GM21447 (cell line): ENCODE measurements at regions not wholly inside any gene's neighbourhood (a gene's known extent, or its start where the extent isn't known, plus 50 kb on each side); places are given as distances from the start of the nearest gene placed in this dataset.

ENCODE experiments used
- ATAC-seq: cut with Tn5 transposase; IDR thresholded peaks from one replicate; pipeline ENCODE4 v1.9.1; 2021; ENCODE audit not compliant: unreplicated experiment

- ATAC-seq, result no peak
These were observed 180.0 kb downstream of the MTRR start for GRCh38 chr5:8048920-8049319.

- ATAC-seq, result no peak
These were observed 181.7 kb downstream of the MTRR start for GRCh38 chr5:8050616-8051175.

GRCh38 chr5:8053270-8053669, 184.3 kb downstream of the MTRR start:
- no peak for ATAC-seq

- no peak for ATAC-seq
These were observed 188.8 kb downstream of the MTRR start for GRCh38 chr5:8057769-8058168.

GRCh38 chr5:8058616-8059190, 189.8 kb downstream of the MTRR start:
- ATAC-seq, result no peak

- no peak for ATAC-seq
These were observed 190.4 kb downstream of the MTRR start for GRCh38 chr5:8059337-8059736.

GRCh38 chr5:8060235-8060952, 191.4 kb downstream of the MTRR start:
- no peak for ATAC-seq

DNA sequence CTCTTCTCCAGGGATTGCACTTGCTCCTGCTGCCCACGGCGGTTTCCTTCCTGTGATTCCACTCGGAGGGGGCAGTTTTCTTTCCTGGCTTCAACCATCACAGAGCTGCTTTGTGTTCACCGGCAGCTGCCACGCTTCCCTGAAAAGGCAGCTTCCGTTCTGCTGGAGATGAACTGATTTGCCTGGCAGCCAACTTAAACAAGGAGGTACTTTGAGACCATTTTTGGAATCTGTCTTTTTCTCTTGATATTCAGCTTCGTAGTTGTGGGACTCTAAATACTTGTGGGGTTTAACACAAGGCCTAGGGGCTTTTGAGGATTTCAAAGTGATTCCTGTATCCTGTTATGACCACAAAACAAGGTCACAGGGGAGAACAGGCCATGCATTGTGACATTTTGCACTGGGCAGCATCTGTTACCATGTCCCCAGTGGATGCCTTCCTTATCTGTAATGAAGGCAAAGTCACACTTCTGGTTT, 192.0 kb downstream of the MTRR start:
- no peak for ATAC-seq

- ATAC-seq, result no peak
These were observed 193.6 kb downstream of the MTRR start for GRCh38 chr5:8062521-8062920.

DNA sequence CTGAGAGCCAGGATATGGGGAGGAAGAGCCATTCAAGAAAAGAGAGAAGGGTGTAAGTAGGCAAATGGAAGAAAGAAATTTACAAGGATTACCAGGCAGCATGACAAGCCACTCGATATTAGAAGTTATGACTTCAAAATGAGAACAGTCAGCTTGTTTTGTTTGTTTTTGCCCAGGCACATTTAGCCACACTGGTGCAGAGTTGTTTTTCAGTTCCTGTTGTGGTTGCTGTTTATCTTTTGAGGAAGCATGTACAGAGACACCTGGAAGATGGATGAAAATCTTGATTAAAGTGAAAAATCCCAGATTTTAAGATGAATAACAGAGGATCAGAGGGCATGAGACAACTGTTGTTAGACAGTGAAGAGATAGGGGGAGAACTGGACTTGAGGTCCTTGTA, 199.1 kb downstream of the MTRR start:
- ATAC-seq, result no peak

- ATAC-seq, result no peak
These were observed 201.2 kb downstream of the MTRR start for GRCh38 chr5:8070138-8070537.

DNA sequence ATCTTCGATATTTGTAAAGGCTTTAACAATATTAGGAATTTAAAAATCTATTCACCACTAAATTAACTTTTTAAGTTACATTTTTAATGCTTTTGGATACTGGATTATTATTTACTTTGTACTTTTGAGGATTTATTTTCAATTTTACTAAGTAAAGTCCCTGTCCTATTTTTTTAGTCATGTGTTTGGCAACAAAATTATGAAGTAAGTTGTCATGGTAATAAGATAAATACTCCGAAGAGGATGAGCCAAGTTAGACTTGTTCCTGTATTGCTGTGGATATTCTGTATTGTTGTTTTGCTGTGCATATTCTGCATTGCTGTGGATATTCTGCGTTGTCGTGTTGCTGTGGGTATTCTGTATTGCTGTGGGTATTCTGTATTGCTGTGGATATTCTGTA, 210.1 kb downstream of the MTRR start:
- ATAC-seq, result no peak

DNA sequence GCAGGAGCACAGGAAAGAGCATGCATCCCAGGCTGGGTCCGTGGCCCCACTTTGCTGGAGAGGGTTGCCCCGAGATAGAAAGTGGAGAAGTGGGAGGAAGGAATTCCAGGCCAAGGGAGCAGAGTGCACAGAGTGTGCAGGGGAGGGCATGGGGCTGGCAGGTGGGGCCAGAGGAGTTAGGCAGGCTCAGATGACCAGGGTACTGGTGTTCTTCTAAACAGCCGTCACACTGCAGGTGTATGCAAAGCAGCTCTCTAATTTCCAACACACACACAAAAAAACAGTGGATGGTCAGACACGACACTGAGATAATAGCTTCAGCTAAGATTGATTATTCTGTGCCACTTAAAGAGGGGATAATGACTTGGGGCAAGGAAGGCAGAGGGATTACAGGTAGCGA, 212.2 kb downstream of the MTRR start:
- no peak for ATAC-seq

GRCh38 chr5:8093669-8094068, 224.7 kb downstream of the MTRR start:
- no peak for ATAC-seq

DNA sequence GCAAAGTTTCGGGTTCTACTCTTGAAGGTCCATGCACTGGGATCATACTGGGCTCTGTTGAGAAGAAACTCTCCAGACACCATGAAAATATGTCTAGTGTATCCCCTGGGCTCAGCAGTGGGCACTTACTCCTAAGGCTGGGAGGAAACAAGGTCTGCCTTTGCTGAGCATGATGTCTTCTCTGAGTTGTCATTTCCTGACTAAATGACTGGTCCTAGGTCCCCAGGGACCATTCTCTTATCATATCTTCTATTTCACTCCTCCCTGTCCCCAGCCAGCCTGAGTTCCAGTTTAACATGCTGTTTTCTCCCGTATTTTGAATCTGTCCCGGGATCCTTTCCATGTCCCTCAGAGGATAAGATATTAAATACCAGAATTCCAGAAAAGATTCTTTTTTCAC, 225.4 kb downstream of the MTRR start:
- ATAC-seq, result no peak

- no peak for ATAC-seq
These were observed 228.2 kb downstream of the MTRR start for GRCh38 chr5:8097146-8097545.

DNA sequence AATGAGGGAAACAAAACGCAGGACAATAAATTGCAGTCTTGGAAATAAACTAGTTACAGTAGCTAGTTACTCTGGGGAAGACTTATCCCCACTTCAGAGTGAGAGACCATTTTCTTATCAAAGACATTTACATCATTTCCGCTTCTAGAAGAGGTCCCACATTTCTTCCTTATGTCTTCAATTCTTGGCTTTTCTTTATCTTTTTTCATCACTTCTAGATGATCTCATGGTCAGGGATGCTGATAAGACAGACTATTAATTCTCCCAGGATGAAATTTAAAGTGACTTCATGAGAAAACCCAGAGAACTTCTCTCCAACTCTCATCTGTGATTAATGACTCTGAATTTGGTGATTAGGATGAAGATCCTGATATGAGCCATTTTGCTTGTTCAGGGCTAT, 229.1 kb downstream of the MTRR start:
- ATAC-seq, result no peak

DNA sequence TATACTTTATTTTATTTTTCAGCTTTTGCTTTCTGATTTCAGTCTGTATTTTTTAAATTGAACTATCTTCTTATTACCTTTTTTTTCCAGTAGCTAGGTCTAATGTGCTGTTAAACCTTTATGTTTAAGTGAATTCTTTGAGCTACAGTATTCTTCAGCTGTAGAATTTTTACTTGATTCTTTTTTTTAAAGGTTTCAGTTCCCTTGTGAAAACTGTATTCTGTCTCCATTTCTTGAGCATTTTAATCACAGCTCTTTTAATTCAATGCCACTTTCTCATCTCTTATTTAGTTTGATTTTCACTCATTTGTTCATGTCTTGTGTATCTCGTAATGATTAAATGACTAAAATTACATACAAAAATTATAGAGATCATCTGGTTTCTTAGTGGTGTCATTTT, 233.8 kb downstream of the MTRR start:
- no peak for ATAC-seq

DNA sequence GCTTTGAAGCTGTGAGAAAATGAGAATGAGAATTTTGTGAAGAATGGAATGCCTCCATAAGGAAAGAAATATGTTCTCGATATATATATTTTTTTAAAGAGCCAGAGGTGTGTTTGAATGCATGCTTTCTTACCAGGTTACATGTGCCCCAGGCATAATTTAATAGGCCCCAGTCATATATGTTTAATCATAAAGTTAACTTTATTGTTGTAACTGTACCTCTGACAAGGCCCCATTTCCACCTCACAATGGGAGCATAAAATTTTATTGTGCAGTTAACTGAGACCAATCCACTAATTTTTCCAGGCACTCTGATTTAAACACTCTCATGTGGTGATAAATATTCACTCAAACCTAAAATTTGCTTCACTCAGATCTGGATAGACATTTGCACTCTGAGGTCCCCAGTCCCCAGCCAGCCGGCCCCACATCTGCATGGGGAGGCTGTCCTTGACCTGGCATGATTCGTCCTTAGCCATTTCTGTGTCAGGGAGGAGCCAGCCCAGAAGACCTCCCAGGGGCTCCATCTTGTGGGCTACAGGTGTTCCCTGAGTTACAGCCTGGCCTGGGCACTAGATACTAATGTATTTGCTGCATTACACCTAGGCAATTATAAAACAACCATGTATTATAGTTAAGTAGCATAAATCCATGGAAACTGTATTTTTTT, 245.8 kb downstream of the MTRR start:
- ATAC-seq, result no peak

DNA sequence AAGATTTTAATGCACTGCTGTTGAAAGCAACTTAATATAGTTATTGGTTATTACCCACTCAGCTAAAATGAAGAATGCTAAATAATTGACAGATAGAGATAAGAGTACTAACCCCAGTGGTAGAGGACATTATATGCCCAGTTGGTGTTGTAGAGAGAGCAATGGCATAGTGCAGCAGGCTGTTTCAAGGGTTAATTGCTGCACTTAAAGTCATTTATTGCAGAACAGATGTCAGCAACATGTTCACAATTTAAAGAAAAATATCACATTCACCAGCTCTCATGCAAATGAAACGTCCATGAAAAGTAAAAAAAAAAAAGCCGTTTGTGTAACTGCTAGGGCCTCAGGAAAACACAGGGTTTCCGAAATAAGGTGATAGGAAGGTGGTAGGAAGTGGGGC, 254.6 kb downstream of the MTRR start:
- ATAC-seq, result no peak

GRCh38 chr5:8134609-8135008, 265.7 kb downstream of the MTRR start:
- ATAC-seq, result no peak

GRCh38 chr5:8135742-8136141, 266.8 kb downstream of the MTRR start:
- ATAC-seq, result no peak
